SIG-M5 treated with dmso at 0.1 percent for 504 hours (cell line): ENCODE measurements at regions not wholly inside any gene's neighbourhood (a gene's known extent, or its start where the extent isn't known, plus 50 kb on each side); places are given as distances from the start of the nearest gene placed in this dataset.

ENCODE experiments used
- DNase-seq: peaks from one replicate; lab custom pipeline; 2025; ENCODE audit not compliant: unreplicated experiment; lab: John Stamatoyannopoulos, UW

DNA sequence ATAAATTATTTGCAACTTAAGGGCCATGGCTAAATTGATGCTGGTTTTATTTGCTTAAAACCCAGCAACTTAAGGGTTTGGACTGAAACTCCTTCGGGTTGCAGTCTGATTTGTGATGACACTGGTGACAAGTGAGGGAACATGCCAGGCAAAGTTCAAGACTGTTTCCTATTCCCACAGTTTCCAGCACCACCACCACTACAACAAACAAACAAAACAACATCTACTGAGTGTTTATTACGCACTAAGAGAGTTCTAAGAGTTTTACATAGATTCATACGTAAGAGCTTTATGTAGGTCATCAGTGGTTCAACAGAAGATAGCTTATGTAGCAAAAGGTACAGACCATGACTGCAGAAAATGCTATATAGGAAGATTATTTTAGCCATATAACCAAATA lies 1582.1 kb downstream of the BRINP3 start:
- DNase-seq, result no peak

DNA sequence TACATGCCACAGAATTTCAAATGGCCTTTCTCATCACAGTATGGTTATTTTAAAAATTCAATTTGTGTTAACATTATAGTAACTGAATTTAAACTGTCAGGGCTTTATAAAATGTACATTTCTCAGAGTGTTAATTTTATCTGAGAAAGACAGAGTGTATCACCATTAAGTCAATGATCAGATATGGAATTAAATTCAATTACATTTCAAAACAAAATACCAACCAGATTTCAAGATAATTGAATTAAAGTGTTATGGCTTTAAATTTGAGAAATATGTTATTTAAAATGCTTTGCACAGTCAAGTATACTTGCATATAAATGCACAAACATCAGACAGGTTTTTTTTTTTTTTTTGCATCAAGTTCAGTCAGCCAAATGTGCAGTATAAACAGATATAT lies 1574.4 kb downstream of the BRINP3 start:
- no peak for DNase-seq

DNA sequence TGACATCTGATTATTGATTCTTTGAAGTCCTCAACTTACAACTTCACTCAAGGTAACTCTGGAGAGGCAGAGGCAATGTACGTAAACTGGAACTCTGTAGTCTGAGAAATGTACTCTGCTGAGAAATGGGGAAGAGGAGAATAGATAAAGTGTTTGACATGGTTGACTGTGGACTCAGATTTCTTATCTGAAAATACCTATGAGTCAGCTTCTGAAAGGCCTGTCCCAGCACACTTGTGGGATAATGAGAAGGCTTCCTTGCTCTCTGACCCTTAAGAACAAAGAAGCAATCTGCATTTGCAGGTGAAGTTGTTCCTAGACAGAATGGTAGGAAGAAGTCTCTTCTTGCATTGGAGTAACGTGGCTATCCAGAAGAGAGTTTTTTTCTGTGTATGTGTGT lies 1573.5 kb downstream of the BRINP3 start:
- DNase-seq, result peak; percentile 13

DNA sequence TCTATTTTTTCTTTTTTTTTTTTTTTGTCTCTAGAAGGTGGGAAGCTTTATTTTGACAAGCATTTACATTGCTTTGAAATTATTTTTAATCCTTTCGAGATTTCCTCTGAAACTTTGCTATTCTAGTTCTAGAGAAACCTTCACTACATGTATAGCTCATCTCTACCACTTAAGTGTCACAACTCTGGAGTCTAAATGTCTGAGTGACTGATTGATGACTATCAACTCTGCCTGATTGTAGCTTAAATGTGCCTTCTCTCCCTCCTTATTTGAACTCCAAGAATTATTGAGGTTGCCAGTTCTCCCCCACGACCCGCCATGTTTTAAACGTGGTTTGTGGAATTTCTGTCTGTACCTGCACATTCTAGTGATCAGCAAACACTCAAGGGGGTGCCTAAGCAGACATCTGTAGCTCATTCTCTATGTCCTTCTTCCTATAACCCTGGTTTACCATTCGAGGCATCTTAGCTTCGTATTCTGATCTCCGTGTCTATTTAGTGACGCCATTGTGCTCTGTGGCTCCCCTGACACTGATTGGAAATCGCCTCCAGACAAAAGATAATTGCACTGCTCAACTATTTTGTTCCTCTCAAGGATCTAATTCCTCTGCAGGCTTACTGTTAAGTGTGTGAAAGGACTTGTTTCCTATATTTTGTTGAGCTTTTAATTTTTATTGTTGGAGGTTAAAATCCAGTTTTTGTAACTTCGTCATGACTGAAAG lies 1570.6 kb downstream of the BRINP3 start:
- DNase-seq, result no peak

DNA sequence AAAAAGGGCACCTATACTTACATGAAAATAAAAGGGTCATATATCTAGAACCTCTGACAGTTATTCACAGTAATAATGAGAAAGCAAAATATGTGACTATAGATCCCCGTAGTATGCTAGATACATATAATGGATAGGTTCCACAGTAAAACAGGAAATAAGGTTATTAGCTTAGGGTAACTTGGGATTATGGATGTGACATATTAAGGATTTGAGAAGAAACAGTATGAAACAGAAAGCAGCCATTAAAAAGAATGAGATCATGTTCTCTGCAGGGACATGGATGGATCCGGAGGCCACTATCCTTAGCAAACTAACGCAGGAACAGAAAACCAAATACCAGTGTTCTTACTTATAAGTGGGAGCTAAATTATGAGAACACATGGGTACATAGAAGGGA lies 1547.3 kb downstream of the BRINP3 start:
- DNase-seq, result no peak

DNA sequence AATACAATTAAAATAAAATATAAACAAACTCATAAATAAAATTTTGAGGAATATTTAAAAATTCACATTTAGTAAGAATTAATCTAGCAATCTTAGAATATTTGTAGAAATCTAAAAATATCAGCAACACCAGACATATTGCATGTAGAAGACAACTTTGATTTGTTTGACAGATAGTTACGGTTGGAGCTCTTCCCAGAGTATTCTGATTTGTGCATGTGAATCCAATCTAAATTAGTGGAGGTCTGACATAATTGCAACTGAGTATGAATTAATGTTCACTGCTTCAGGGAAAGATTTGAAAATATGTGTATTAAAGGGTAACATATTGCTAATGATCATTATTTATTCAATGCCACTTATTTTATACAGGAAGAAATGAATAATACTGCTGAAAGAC lies 1546.2 kb downstream of the BRINP3 start:
- no peak for DNase-seq

DNA sequence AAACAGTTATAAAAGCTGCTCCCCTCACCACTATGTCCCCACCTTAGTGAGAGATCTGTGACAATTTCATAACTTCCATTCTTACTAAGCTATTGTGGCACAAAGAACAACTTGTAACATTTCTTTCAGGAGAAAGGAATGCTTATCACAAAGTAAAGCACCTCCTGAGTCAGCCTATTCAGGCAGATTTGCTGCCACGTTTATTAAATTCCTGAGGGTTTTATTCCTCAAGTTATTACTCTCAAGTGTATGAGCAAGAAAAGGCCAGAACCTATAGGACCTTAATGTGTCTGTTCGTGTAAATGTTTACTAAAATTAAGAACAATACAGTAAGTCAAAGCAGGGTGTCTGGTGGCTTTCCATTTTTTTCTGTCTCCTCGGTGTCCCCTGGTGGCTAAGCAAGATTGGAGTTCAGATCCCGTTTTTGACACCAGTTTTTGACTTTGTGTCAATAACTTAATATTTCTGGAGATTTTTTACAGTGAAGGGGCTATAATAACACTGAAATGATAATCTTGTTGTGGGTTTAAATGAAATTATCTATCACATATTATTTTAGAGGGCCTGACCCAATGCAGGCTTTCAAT lies 1539.6 kb downstream of the BRINP3 start:
- peak; percentile 51 for DNase-seq

DNA sequence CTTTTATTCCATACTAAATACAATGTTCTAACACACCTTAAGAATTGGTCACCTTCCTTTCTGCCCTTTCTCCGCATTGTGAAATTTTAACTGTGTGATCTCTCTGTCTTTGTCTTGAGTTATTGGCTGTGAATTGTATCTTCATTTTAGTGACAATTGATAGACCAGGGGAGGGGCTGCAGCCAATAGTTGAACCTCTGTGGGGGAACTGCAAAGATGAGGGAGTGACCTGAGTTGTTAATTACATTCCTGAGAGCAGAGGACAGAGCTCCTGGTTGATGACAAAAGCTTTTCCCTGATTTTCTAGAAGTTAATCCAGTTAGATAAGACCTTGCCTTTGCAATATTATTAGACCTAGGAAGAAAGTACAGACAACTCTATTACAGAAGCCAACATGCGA lies 1535.7 kb downstream of the BRINP3 start:
- no peak for DNase-seq

DNA sequence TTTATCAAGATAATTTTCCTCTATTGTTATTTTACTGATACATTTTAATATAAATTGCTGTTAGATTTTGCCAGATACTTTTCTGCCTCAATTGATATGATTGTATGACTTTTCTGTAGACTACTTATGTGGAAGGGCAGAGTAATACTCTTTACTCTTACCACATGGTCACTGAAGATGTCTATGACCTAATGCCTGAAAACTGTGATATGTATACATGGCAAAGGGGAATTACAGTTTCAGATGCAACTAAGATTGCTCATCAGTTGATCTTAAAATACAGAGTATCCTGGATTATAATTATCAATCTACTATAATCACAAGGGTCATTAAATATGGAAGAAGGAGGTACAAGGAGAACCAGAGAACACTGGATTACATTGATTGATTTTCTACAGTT lies 1528.0 kb downstream of the BRINP3 start:
- DNase-seq, result no peak

DNA sequence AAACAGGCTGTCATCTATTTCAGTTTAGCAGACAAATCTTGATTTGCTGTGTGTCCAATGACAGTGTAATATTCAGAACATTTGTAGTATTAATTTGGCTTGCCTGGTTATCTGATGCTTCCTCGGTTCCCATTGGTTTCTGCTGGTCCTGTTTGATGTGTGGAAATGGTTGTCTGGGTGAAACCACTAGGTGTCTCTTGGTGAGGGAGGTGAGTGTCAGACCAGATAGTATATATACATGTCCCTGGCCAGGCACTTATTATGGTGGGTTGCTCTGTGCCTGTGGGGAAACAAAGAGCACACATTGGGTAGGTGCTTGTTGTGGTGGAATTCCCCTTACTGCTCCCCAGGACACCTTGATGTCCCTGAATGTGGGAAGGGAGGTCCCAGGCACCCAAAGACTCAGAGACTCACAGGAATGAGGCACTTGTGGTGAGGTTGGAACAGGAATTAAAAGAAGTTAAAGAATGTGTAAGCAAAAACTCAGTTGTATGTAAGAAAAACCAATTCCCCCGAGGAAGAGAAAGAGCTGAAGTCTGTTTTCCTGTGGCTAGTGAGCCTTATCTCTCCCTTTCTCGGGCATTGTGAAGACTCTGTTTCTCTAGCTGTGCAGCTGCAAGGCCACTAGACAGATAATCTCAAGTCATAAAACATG lies 1519.1 kb downstream of the BRINP3 start:
- no peak for DNase-seq

DNA sequence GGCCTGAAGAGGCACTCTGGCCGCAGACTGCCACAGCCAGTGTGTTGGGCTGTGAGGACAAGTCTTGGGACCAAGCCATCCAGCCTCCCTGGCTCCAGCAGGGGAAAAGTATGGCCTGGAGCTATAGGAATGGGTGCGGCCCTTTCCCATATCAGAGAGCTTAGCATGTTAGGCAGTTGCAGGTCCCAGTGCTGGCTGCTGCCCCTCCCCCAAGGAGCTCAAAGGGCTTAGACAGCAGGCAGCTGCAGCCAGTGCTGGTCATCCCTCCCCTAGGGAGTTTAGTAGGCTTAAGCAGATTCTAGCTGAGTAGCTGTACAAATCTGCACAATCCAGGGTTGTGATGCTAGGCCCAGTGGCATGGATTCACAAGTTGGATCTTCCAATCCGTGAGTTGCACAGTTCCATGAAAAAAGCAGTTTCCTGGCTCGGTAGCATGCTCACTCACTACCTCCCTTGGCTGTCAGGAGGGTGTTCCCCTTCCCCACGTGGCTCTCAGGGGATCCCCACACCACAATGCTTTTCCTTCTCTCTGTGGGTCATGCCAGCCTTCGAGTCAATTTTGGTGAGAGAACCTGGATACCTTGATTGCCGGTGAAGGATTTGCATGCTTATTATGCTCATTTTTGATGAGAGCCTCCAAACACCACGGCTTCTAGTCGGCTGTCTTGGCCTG lies 1490.8 kb downstream of the BRINP3 start:
- DNase-seq, result no peak

DNA sequence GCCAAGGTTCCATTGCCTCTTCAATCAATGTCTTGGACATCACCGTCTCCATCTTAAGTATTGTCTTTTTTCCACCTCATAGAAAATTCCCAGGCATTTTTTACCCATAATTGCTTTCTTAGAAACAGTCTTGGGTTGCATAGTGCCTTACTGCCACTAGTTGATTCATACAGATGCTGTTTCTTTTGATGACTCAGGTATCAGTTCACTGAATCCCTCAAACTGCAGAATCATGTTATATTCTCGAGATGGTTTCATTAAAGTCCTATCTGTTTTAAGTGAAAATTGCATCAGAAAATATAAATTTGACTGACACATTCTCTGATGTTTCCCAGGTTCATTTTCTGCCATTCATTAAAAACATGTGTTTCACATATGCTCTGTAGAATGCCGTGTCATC lies 1489.1 kb downstream of the BRINP3 start:
- no peak for DNase-seq

DNA sequence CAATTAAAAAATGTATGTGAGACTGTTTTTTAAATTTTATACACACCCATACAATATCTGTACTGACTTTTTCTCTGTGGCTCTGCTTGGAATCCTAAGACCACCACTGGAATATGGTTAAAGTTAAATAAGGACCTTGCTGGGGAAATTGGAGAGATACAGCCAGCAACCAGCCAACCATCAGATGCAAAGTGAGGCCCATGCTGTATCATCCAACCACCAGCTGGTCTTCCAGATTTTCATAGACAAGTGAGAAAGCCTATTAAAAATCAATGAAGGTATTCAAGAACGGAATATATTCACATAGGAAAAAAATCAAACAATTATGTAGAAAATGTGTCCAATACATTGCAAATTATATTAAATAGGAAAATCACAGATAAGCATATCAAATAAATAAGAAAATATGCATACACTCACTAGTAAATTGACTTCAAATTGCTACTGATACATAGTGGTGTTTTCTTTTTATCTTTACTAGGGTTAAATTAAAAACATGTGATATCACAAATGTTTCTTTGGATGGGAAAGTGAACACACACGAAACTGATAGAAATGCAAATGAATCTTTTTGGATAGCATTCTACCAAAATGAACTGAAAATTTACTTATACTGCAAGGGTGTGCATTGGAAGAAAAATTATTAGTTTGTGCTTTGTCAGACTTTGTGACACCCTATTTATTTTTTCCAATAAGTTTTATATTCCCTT lies 1486.3 kb downstream of the BRINP3 start:
- no peak for DNase-seq

DNA sequence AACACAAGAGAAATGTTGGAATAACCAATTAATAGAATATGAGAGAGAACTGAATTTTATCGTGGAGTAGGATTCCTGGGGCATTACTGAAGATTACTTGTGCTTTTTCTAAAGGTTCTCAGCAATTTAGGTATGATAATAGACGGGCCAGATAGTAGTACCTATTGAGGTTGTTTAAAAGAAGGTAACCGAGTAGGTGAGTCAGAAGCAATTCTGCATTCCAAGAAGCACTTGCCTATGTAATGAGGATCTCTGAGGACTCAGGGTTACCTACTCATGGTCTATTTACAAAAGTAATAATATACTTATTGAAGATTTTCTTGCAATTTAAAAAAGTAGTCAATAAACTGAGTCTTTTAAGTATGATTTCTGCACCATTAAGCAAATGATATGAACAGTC lies 1469.8 kb downstream of the BRINP3 start:
- no peak for DNase-seq

DNA sequence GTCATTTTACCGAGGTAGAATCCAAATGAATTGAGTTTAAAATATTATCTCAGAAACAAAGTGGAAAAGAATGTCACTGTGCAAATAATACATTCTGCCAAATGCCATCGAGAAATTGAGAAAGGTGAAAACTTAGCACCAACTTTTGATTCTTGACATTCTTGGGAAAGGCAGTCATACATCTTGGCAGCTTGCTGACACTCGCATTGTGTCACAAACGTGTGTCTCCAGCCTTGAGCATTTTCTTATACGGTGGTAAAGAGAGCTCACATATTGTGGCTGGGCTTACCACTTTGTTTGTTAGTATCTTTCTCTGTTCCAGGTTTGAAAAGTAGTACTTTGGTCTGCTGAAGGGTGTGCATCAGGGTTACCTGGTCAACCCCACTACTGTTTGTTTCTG lies 1456.1 kb downstream of the BRINP3 start:
- DNase-seq, result no peak

DNA sequence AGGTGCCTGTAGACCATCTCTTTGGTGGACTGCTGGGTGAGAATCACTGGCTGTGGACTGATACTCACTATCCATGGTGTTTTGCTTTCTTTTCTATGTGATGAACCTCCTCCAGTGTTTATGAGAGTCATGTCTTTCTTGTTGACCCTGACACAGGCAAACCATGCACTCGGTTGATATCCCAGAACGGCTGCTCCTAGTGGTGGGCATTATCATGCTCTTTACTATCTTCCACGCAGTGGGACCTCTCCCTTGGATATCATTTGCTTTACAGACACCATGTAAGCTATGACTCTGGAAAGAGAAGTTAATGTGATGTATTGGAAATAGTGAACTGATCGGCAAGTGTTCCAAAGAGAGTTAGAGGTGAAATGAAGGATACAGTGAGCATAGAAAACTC lies 1455.6 kb downstream of the BRINP3 start:
- no peak for DNase-seq

DNA sequence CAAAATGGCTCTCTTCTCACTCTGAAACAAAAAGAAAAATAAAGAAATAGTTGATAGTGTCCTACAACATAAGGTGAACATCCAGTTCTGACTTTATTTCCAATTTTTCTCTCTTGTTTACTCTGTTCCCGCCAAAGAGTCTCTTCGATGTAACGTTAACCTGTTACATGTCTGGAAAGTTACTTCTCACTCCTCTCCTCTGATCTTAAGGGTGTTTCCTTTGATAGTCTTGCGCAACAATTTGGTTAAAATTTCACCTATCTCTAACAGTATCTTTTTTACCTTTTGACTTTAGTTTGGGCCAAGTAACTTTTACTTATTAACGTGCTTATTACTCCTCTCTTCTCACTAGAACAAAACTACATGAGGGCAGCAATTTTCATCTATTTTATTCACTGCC lies 1450.2 kb downstream of the BRINP3 start:
- no peak for DNase-seq

DNA sequence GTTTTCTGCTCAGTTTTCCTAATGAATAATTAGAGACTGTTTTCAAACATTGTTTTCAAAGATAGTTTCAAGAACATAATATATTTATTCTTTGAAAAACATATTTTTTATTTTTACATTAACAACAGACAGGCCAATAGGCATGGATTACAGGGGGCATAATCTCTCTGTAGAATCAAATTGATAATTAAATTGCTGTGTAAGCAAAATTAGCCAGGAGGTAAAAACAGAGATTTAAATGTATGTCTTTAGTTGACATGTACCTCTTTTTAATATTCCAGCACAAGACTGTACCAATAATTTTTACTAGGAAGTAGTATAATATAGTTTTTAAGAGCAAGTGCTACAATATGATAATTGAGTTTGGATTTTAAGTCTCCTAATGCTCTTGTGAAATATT lies 1444.5 kb downstream of the BRINP3 start:
- no peak for DNase-seq

DNA sequence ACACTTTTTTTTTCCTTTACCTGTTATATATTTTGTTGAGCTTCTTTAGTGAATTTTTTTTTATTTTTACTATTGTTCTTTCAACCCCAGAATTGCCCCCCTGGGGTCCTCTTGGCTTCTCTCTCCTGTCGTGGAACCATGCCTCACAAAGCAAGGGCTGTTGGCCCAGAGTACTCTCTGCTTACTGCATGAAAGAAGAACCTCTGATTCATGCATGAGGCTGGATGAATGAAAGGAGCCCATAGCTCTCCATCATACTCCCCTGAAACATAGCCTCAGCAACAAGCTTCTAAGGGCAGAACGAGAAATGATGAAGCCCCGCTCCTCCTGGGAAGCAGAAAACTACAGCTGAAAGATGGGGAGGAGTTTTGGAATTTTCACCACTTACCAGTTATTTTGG lies 1441.0 kb downstream of the BRINP3 start:
- DNase-seq, result no peak

DNA sequence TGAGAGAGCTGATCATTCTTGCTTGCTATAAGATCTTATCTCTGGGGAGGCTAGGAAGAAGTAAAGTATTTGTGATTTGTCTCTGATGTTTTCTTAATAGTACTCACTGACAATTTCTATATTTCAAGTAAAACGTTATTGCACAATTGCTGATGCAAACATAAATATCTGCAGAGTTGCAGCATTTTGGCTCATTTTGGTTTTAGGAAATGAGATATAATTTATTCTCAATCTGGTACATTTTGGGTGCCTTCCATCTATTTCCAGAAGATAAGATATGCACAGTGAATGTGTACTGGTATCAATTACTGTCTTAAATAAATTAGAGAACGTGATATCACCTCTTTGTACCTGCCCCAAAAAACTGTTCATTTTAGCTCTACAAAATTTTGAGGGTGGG lies 1431.5 kb downstream of the BRINP3 start:
- DNase-seq, result no peak

DNA sequence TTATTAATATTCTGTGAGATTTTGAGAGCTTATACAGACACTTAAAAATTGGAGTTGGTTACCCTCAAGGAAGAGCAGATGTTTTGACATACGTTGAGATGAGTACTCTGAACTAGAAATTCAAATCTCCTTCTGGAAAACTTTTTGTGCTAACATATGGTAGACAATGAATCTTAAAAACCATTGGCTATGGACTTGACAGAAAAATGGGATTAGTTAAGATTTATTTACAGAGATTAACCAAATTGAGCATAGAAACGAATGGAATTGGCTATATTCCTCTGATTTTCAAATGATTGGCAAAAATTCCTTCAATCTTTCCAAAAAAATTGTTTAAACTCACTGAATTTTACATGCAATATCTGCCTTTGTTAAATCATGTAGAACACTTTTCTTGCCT lies 1392.9 kb downstream of the BRINP3 start:
- DNase-seq, result no peak
